K562 (cell line): ENCODE measurements at regions not wholly inside any gene's neighbourhood (a gene's known extent, or its start where the extent isn't known, plus 50 kb on each side); places are given as distances from the start of the nearest gene placed in this dataset.
"Not testable (repeated sequence)": the region's sequence is repeated elsewhere in the genome, so short reads cannot be mapped to it uniquely, and the experiment has no call there.

ENCODE experiments used
- ATAC-seq: fragments of 200-7000 bp; cut with Tn5 transposase; 3 replicates; pipeline ENCODE4 v1.9.1; 2020; ENCODE audit warnings: moderate library complexity
- BruUV-seq: library from RNA; stranded (reverse); fragments of 400-500 nt; replicated peaks from 2 replicates; lab custom pipeline; 2021; lab: Mats Ljungman, UMichigan
- CTCF ChIA-PET: fragments of 300-600 bp; formaldehyde crosslinking; extraction: SDS; loops from one replicate; lab custom pipeline; 2021; ENCODE audit warnings: low intra/inter-chr PET ratio; lab: Yijun Ruan, JAX
- POLR2A ChIA-PET: fragments of 300-600, 350-650 bp; sonication (Branson Sonifier 250); formaldehyde crosslinking; extraction: SDS; loops from one replicate; lab custom pipeline; 2021; ENCODE audit warnings: antibody characterized with exemption, inconsistent platforms; lab: Yijun Ruan, JAX
- DNase-seq, 4 experiments: peaks; one replicate each; pipeline versions ENCODE4 v3.0.0 to v3.0.0-alpha.2; 2011 to 2018; ENCODE audit warnings: low spot score in 3 of 4, mixed read lengths in 3 of 4; ENCODE audit errors: extremely low read depth in 1 of 4
- FAIRE-seq: peaks from 2 replicates; lab custom pipeline; 2011; peaks lifted over from hg19 to GRCh38; lab: Jason Lieb, UNC
- H2AFZ ChIP-seq: 2 replicates; pipeline ENCODE4 v1.6.0; 2011; ENCODE audit warnings: low read depth, low read length, control low read depth, inconsistent platforms
- H3K27ac ChIP-seq: fragments of 200-600 bp; 3 replicates; pipeline ENCODE4 v1.8.0; 2011; ENCODE audit warnings: low read depth, mild to moderate bottlenecking, control low read depth, inconsistent platforms, low read length, moderate library complexity, mixed read lengths; ENCODE audit errors: extremely low read depth
- H3K27me3 ChIP-seq, 2 experiments: fragments of 300-600 bp in 1 of 2; 2 replicates in 1 of 2; 3 replicates in 1 of 2; pipeline versions ENCODE4 v1.6.0 to v1.8.0; 2011; ENCODE audit warnings: inconsistent platforms in 2 of 2, low read length in 2 of 2, mild to moderate bottlenecking in 1 of 2, mixed read lengths in 1 of 2, moderate library complexity in 1 of 2; ENCODE audit not compliant: control insufficient read depth in 2 of 2, insufficient read depth in 2 of 2
- H3K36me3 ChIP-seq: fragments of 300-600 bp; 3 replicates; pipeline ENCODE4 v1.8.0; 2011; ENCODE audit warnings: mild to moderate bottlenecking, low read length, inconsistent platforms; ENCODE audit not compliant: control insufficient read depth, insufficient read depth
- H3K4me1 ChIP-seq, 2 experiments: fragments of 200-600 bp in 1 of 2; replicated peaks in 1 of 2; 2 replicates in 1 of 2; 3 replicates in 1 of 2; pipeline versions ENCODE4 v1.5.1 to v1.8.0; 2011; ENCODE audit warnings: inconsistent platforms in 2 of 2, low read length in 2 of 2, mild to moderate bottlenecking in 1 of 2, mixed read lengths in 1 of 2, moderate library complexity in 1 of 2; ENCODE audit not compliant: control insufficient read depth in 2 of 2, insufficient read depth in 2 of 2
- H3K4me2 ChIP-seq: 2 replicates; pipeline ENCODE4 v1.6.1; 2011; ENCODE audit warnings: low read length, control low read depth, inconsistent platforms, mixed read lengths; ENCODE audit not compliant: insufficient read depth
- H3K4me3 ChIP-seq: fragments of 200-600 bp; sonication (generic), shearing (Covaris generic); 2 replicates; pipeline ENCODE4 v1.5.1; 2016; ENCODE audit warnings: control low read depth, inconsistent platforms
- H3K79me2 ChIP-seq: fragments of 200-600 bp; 3 replicates; pipeline ENCODE4 v1.8.0; 2011; ENCODE audit warnings: low read length, inconsistent platforms; ENCODE audit not compliant: control insufficient read depth, insufficient read depth
- H3K9ac ChIP-seq, 2 experiments: 2 replicates each; pipeline versions ENCODE4 v1.6.0 to v1.6.1; 2011; ENCODE audit warnings: low read depth in 2 of 2, low read length in 2 of 2, control low read depth in 1 of 2, inconsistent platforms in 1 of 2, mild to moderate bottlenecking in 1 of 2, mixed read lengths in 1 of 2; ENCODE audit not compliant: insufficient read depth in 1 of 2
- H3K9me1 ChIP-seq: one replicate; pipeline ENCODE4 v1.6.0; 2011; ENCODE audit warnings: inconsistent platforms, mild to moderate bottlenecking, low read length, moderate library complexity; ENCODE audit not compliant: control insufficient read depth, insufficient read depth
- H3K9me3 ChIP-seq: replicated peaks from 2 replicates; pipeline ENCODE4 v1.5.1; 2011; ENCODE audit warnings: low read depth, low read length, inconsistent platforms; ENCODE audit not compliant: control insufficient read depth, insufficient read depth
- H4K20me1 ChIP-seq: replicated peaks from 2 replicates; pipeline ENCODE4 v1.6.1; 2011; ENCODE audit warnings: low read length, inconsistent platforms, mixed read lengths; ENCODE audit not compliant: control insufficient read depth, insufficient read depth
- MTF1 ChIP-seq: fragments of 250-450 bp; sonication (Bioruptor Pico); IDR thresholded peaks from 2 replicates; pipeline ENCODE4 v1.9.0; 2021; ENCODE audit warnings: moderate library complexity, mild to moderate bottlenecking, inconsistent platforms, borderline replicate concordance
- WGBS: fragments of 100-300 bp; shearing (Covaris generic); methylation state at CpG from one replicate; pipeline ENCODE4 v1.1.6; 2016; ENCODE audit warnings: low coverage, mixed read lengths; ENCODE audit not compliant: insufficient coverage; ENCODE audit errors: missing lambda C conversion rate; 5-methylcytosine and 5-hydroxymethylcytosine counted together
- in situ Hi-C: fragments of 300-500 bp; cut with MboI; formaldehyde crosslinking; loops from 4 replicates; pipeline ENCODE4 v1.15.0; 2018; ENCODE audit warnings: inconsistent platforms, mixed read lengths
- intact Hi-C: fragments of 100-400 bp; cut with micrococcal nuclease; formaldehyde crosslinking; loops from 2 replicates; pipeline ENCODE4 v1.14.2; 2022
- TF ChIP-seq, protein P1 (sequence below): sonication (generic); formaldehyde crosslinking; IDR thresholded peaks from 2 replicates; pipeline ENCODE4 v1.8.0; 2022; ENCODE audit warnings: mild to moderate bottlenecking, missing genetic modification reagents, borderline replicate concordance

DNA sequence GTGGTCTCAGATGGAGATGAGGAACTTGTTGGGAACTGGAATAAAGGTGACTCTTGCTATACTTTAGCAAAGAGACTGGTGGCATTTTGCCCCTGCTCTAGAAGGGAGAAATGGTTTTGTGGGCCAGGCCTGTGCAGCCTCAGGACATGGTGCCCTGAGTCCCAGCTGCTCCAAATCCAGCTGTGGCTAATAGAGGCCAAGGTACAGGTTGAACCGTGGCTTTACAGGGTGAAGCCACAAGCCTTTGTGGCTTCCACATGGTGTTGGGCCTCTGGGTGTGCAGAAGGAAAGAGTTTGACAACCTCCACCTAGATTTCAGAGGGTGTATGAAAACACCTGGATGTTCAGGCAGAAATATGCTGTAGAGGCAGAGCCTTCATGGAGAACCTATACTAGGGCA is 586.0 kb downstream of the FLRT2 start (continued):
- TF ChIP-seq, protein P1, sequence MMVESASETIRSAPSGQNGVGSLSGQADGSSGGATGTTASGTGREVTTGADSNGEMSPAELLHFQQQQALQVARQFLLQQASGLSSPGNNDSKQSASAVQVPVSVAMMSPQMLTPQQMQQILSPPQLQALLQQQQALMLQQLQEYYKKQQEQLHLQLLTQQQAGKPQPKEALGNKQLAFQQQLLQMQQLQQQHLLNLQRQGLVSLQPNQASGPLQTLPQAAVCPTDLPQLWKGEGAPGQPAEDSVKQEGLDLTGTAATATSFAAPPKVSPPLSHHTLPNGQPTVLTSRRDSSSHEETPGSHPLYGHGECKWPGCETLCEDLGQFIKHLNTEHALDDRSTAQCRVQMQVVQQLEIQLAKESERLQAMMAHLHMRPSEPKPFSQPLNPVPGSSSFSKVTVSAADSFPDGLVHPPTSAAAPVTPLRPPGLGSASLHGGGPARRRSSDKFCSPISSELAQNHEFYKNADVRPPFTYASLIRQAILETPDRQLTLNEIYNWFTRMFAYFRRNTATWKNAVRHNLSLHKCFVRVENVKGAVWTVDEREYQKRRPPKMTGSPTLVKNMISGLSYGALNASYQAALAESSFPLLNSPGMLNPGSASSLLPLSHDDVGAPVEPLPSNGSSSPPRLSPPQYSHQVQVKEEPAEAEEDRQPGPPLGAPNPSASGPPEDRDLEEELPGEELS (CRISPR knock-in tag) = no peak
- TF ChIP-seq MTF1 (CRISPR knock-in tag) = no peak

DNA sequence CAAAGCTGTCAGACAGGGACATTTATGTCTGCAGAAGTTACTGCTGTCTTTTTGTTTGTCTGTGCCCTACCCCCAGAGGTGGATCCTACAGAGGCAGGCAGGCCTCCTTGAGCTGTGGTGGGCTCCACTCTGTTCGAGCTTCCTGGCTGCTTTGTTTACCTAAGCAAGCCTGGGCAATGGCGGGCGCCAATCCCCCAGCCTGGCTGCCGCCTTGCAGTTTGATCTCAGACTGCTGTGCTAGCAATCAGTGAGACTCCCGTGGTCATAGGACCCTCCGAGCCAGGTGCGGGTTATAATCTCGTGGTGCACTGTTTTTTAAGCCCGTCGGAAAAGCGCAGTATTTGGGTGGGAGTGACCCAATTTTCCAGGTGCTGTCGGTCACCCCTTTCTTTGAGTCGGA is 580.9 kb downstream of the FLRT2 start:
- H3K27ac ChIP-seq, ATAC-seq, H3K4me3 ChIP-seq, FAIRE-seq, H3K4me1 ChIP-seq, H2AFZ ChIP-seq, H3K9me3 ChIP-seq, H3K27me3 ChIP-seq, H3K4me2 ChIP-seq, H3K79me2 ChIP-seq, intact Hi-C loops, DNase-seq, POLR2A ChIA-PET, H4K20me1 ChIP-seq, H3K9me1 ChIP-seq, H3K9ac ChIP-seq, H3K36me3 ChIP-seq, in situ Hi-C loops, BruUV-seq, CTCF ChIA-PET: not testable (repeated sequence)
- 0% methylated on average over 3 of the region's 13 CpGs for WGBS
